ENCODE measurements at regions not wholly inside any gene's neighbourhood (a gene's known extent, or its start where the extent isn't known, plus 50 kb on each side); places are given as distances from the start of the nearest gene placed in this dataset.

GRCh38 chr3:4099607-4100006 is 203.6 kb upstream of the SETMAR start:
- TF ChIP-seq, protein P1, sequence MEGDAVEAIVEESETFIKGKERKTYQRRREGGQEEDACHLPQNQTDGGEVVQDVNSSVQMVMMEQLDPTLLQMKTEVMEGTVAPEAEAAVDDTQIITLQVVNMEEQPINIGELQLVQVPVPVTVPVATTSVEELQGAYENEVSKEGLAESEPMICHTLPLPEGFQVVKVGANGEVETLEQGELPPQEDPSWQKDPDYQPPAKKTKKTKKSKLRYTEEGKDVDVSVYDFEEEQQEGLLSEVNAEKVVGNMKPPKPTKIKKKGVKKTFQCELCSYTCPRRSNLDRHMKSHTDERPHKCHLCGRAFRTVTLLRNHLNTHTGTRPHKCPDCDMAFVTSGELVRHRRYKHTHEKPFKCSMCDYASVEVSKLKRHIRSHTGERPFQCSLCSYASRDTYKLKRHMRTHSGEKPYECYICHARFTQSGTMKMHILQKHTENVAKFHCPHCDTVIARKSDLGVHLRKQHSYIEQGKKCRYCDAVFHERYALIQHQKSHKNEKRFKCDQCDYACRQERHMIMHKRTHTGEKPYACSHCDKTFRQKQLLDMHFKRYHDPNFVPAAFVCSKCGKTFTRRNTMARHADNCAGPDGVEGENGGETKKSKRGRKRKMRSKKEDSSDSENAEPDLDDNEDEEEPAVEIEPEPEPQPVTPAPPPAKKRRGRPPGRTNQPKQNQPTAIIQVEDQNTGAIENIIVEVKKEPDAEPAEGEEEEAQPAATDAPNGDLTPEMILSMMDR (IDR thresholded peaks at IDR 0.05) = no peak
- TF ChIP-seq POLR2A (IDR thresholded peaks at IDR 0.05) = no peak

Data from suprapubic skin (tissue), 3 donors.